ENCODE measurements at regions not wholly inside any gene's neighbourhood (a gene's known extent, or its start where the extent isn't known, plus 50 kb on each side); places are given as distances from the start of the nearest gene placed in this dataset.

GRCh38 chr5:54821445-54822323, 163.7 kb downstream of the ESM1 start:
- Histone ChIP-seq H3K4me1 (ENCODE audit: insufficient read depth, low read length, poor library complexity, severe bottlenecking) (no peaks in the 10 kb centered on the region), H3K9me2 (ENCODE audit: insufficient read depth, low read length) (no peaks in the 10 kb centered on the region), H3K27ac (ENCODE audit: low read depth, low read length, poor library complexity, severe bottlenecking) (no peak overlapping the region), H3K36me3 (ENCODE audit: insufficient read depth, low read length) (no peaks in the 10 kb centered on the region), H3K4me3 (ENCODE audit: low read depth, low read length, poor library complexity, severe bottlenecking) (no peak overlapping the region), H3K79me2 (ENCODE audit: insufficient read depth, low read depth, low read length) (no peaks in the 10 kb centered on the region), H3K4me2 (ENCODE audit: low read length) (no peak overlapping the region), H2AFZ (ENCODE audit: low read length) (no peak overlapping the region), H3K9me3 (ENCODE audit: low read length) (no peaks in the 10 kb centered on the region), H4K20me1 (ENCODE audit: insufficient read depth, low read length) (no peaks in the 10 kb centered on the region)
- BruUV-seq (replicated peaks): no TSS peak
- intact Hi-C loops (cut with micrococcal nuclease; ENCODE audit: unreplicated experiment): no loop called here
- DNase-seq (ENCODE audit: low spot score): no peak
- TF ChIP-seq, protein P1, sequence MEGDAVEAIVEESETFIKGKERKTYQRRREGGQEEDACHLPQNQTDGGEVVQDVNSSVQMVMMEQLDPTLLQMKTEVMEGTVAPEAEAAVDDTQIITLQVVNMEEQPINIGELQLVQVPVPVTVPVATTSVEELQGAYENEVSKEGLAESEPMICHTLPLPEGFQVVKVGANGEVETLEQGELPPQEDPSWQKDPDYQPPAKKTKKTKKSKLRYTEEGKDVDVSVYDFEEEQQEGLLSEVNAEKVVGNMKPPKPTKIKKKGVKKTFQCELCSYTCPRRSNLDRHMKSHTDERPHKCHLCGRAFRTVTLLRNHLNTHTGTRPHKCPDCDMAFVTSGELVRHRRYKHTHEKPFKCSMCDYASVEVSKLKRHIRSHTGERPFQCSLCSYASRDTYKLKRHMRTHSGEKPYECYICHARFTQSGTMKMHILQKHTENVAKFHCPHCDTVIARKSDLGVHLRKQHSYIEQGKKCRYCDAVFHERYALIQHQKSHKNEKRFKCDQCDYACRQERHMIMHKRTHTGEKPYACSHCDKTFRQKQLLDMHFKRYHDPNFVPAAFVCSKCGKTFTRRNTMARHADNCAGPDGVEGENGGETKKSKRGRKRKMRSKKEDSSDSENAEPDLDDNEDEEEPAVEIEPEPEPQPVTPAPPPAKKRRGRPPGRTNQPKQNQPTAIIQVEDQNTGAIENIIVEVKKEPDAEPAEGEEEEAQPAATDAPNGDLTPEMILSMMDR (conservative IDR thresholded peaks at IDR 0.05; ENCODE audit: low read length): no peak
- TF ChIP-seq EZH2phosphoT487 (IDR thresholded peaks at IDR 0.05; ENCODE audit: borderline replicate concordance, low read depth, low read length): no peak
- ChIA-PET CTCF (ENCODE audit: unreplicated experiment) (no interaction called here), POLR2A (interaction anchor here (0.6 to 1.2 kb wide), 4 partner anchors 10 to 93 kb away, joined by 3 read pairs; no protein-coding TSS in a partner anchor)

GRCh38 chr5:54820346-54821134, 164.9 kb downstream of the ESM1 start:
- H3K36me3 ChIP-seq (ENCODE audit: insufficient read depth, low read length): no peaks in the 10 kb centered on the region
- H3K27ac ChIP-seq (ENCODE audit: low read depth, low read length, poor library complexity, severe bottlenecking): no peak overlapping the region
- intact Hi-C loops (cut with micrococcal nuclease; ENCODE audit: unreplicated experiment): no loop called here
- TF ChIP-seq, protein P1 (conservative IDR thresholded peaks at IDR 0.05; ENCODE audit: low read length): no peak
- no peak for TF ChIP-seq EZH2phosphoT487 (IDR thresholded peaks at IDR 0.05; ENCODE audit: borderline replicate concordance, low read depth, low read length)
- no peaks in the 10 kb centered on the region for H4K20me1 ChIP-seq (ENCODE audit: insufficient read depth, low read length)
- no peaks in the 10 kb centered on the region for H3K79me2 ChIP-seq (ENCODE audit: insufficient read depth, low read depth, low read length)
- H2AFZ ChIP-seq (ENCODE audit: low read length): no peak overlapping the region
- ChIA-PET CTCF (ENCODE audit: unreplicated experiment) (no interaction called here), POLR2A (interaction anchor here (0.6 to 1.2 kb wide), 4 partner anchors 11 to 564 kb away, joined by 3 to 4 read pairs (median 3); no protein-coding TSS in a partner anchor)
- DNase-seq (ENCODE audit: low spot score): no peak
- no peaks in the 10 kb centered on the region for H3K9me2 ChIP-seq (ENCODE audit: insufficient read depth, low read length)
- H3K4me2 ChIP-seq (ENCODE audit: low read length): no peak overlapping the region
- no peaks in the 10 kb centered on the region for H3K4me1 ChIP-seq (ENCODE audit: insufficient read depth, low read length, poor library complexity, severe bottlenecking)
- BruUV-seq (replicated peaks): no TSS peak
- no peaks in the 10 kb centered on the region for H3K9me3 ChIP-seq (ENCODE audit: low read length)
- no peak overlapping the region for H3K4me3 ChIP-seq (ENCODE audit: low read depth, low read length, poor library complexity, severe bottlenecking)
